ENCODE measurements at regions not wholly inside any gene's neighbourhood (a gene's known extent, or its start where the extent isn't known, plus 50 kb on each side); places are given as distances from the start of the nearest gene placed in this dataset.

DNA sequence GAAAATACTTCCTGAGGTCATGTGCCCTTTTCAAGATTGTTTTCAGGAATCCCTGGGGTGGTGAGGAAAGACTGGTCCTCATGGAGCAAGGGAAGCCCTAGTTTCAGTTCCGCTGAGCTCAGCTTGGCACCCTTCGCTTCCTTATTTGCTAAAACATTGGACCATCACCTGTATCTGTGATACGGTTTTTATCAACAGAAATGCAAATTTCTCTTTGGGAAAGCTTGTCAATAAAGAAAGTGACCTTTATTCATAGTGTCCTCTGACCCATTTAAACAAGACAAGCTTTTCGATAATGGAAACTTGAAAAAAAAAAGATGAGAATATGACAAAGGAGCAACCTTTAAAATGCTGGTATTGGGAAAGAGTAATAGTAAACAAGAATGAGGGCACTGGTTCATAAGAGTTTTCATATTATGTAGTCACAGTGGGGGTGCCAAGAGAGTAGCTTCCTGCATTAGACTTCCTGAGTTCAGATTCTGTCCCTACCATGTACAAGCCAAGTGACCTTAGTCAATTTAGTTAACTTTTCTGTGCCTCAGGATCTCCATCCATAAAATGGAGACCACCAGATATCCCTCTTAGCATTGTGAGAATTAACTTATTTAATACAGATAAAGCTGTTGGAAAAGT lies 57.0 kb upstream of the RAI2 start:
- no peak for ATAC-seq (ENCODE audit: low FRiP score)
- no peak for DNase-seq (ENCODE audit: low spot score)
- TF ChIP-seq CTCF (IDR thresholded peaks at IDR 0.05) = no peak

GRCh38 chrX:17913801-17914200 lies 52.7 kb upstream of the RAI2 start:
- ATAC-seq (ENCODE audit: low FRiP score) (no peak), DNase-seq (ENCODE audit: low spot score) (no peak)
- no peak for TF ChIP-seq CTCF (IDR thresholded peaks at IDR 0.05)

Measured in omental fat pad (tissue), 3 donors.